H54 (cell line): ENCODE measurements at regions not wholly inside any gene's neighbourhood (a gene's known extent, or its start where the extent isn't known, plus 50 kb on each side); places are given as distances from the start of the nearest gene placed in this dataset.

ENCODE experiments used
- DNase-seq: peaks from one replicate; pipeline ENCODE4 v3.0.0; 2011; ENCODE audit warnings: low spot score, mixed read lengths; ENCODE audit not compliant: insufficient read length
- FAIRE-seq: peaks from 3 replicates; lab custom pipeline; 2011; peaks lifted over from hg19 to GRCh38; lab: Jason Lieb, UNC
- POLR2A ChIP-seq: IDR thresholded peaks from 2 replicates; pipeline ENCODE4 v1.6.1; 2011; ENCODE audit warnings: low read depth, mild to moderate bottlenecking, low read length

DNA sequence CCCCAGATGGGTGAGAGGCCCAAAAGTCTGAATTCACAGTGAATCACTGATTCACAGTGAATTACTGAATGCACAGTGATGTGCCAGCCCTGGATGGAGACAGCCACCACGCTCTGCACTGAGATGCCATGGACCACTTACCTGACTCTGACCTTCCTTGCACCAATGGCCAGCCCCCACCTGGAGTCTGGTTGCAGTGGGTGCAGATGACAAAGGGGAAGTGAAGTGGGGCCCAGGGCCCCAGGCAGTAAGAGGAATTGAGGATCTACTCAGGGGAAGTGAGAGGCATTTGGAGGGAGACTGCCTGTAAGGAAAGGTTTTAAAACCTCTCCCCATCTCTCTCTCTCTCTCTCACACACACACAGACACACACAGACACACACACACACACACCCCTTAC, 412.1 kb downstream of the CYLC2 start:
- no peak for TF ChIP-seq POLR2A
- FAIRE-seq (no peak), DNase-seq (no peak)

DNA sequence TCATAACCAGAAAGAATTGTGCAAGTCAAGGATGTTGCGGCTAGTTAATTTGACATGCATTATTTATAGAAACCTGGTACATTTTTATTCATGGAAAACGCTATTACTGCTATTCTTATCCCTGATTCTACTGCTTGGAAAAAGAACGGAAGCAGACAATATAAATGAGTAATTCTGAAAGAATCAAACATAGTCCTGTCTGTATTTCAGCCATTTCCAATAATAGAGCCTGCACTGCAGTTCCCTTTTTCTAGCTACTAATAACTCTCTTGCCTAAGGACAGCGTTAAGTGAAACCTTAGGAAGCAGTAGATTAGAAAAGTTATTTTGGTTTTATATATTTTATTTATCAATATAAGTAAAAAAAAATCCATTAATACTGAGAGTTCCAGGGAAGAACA, 414.9 kb downstream of the CYLC2 start:
- DNase-seq = no peak
- TF ChIP-seq POLR2A = no peak
- no peak for FAIRE-seq

DNA sequence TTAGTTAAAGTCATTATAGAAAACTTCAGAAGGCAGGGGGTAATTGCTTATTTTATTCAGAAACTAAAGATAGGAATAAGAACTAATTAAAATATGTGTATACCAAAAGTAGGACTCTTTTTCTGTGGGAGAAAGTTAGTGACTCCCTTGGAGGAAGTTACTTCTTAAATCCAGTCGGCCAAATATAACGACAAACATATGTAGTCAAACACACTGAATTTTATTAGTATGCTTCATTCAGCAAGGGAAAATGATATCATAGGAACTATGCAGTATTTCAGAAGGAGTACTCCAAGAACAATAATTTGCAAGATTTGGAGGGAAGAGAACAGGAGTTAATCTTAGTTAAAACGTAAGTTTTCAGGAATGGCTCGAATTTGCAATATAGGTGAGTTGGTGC, 432.6 kb downstream of the CYLC2 start:
- peak; percentile 33 for FAIRE-seq
- TF ChIP-seq POLR2A = no peak
- no peak for DNase-seq

DNA sequence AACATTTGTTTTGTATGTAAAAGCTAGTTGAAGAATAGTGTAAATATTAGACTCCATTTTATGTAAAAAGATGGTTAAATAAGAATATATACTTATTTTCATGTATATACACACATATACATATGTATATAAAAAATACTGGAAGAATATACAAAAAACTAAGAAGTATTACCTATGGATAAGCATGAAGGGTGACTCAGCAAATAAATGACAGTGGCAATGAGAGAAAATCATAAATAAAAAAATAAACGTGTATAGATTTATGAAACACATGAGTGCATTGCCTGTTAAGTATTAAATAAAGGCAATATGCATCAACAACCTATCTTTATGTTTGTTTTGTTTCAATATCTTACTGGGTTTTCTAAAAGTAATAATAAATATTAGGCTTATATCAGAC, 435.3 kb downstream of the CYLC2 start:
- DNase-seq = no peak
- FAIRE-seq = no peak
- no peak for TF ChIP-seq POLR2A

DNA sequence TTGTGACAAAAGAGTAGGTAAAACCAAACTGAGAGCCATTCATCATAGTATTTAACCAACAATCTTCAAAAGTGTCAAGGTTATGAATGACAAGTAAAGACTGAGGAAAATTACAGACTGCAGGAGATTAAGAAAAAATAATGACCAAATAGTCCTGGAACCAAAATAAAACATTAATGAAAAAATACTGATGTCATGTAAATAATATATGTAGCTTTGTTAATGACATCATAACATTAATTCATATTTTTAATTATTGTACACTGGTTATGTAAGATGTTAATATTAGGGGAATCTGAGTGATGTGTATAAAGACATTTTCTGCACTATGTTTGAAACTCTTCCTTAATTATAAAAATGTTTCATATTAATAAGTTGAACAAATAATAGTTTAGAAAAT, 436.7 kb downstream of the CYLC2 start:
- DNase-seq (no peak), FAIRE-seq (peak; percentile 68)
- no peak for TF ChIP-seq POLR2A

DNA sequence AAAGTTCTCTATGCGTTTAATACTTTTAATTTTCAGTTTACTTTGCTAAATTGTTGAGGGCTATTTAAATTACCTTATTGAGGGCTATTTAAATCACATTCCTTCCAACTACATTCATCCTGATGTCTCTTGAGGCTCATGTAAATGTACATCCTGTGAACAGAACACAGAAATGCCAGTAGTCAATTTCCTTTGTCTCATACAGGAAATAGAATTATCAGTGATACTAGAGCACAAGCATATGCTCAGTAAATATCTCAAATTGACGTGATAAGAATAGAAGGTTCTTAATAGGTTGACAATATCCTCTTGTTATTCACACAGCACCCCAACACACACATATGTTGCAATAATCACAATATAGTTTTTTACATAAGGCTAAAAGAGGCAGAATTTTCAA, 449.0 kb downstream of the CYLC2 start:
- TF ChIP-seq POLR2A = no peak
- DNase-seq (no peak), FAIRE-seq (peak; percentile 53)

DNA sequence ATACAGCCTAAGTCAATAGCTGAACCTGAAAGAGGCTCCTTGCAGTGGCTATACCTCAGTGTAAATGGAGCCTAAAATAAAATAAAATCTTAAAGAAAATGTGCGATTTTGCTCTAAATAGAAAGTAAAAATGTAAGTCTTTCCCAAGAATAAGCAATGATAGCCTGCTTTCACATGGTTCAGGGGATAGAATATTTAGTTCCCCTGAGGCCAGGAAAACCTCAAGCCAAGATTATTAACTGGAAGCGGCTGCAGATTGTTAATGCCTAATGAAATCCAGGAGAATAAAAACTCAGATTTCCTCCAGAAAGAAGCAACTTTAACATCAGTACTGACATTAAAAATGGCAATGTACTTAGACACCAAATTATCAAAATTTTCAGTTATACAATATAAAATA, 463.7 kb downstream of the CYLC2 start:
- FAIRE-seq (no peak), DNase-seq (no peak)
- TF ChIP-seq POLR2A = no peak

DNA sequence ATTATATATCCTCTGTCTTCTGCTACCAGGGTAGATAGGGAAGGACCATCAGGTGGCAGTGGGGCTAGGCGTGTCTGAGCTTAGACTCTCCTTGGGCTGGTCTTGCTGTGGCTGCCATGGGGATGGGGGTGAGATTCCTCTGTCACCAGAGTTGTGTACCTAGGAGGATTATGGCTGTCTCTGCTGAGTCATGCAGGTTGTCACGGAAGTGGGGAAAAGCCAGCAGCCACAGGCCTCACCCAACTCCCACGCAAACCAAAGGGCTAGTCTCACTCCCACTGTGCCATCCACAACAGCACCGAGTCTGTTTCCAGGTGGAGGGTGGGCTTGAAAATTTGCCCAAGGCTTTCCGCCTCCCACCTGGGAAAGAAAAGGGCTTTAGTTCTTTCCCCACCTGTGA, 476.1 kb downstream of the CYLC2 start:
- no peak for TF ChIP-seq POLR2A
- DNase-seq (no peak), FAIRE-seq (no peak)

DNA sequence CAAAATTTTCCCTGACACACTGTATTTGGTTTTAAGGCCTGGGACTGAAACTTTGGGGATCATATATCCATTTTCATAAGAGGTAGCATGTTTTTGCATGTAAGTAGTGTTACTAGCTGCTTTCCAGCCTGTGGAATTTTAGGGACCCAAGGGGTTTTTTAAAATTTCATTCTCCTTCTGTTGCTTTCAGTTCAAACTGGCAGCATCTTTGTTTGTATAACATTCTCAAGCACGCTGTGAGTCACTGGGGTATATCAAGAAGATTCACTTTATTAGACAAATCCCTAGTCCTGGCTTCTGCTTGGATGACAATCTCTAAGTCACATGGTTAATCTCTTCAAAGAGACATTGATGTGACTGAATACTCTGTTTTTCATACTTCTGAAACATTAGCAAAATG, 479.0 kb downstream of the CYLC2 start:
- FAIRE-seq (no peak), DNase-seq (no peak)
- no peak for TF ChIP-seq POLR2A

DNA sequence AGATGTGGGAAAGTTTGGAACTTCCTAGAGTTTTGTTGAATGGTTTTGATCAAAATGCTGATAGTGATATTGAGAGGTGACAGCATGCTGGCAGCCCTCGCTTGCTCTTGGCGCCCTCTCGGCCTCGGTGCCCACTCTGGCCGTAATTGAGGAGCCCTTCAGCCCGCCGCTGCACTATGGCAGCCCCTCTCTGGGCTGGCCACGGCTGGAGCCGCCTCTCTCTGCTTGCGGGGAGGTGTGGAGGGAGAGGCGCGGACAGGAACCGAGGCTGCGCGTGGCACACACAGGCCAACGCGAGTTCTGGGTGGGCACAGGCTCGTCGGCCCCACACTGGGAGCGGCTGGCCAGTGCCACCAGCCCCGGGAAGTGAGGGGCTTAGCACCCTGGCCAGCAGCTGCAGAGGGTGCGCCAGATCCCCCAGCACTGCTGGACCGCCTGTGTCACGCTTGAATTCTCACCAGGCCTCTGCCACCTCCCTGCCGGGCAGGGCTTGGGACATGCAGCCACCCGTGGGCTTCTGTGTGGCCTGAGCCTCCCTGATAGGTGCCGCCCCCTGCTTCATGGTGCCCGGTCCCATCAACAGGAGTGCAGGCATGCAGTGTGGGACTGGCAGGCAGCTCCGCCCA, 488.5 kb downstream of the CYLC2 start:
- DNase-seq = no peak
- FAIRE-seq = no peak
- no peak for TF ChIP-seq POLR2A

DNA sequence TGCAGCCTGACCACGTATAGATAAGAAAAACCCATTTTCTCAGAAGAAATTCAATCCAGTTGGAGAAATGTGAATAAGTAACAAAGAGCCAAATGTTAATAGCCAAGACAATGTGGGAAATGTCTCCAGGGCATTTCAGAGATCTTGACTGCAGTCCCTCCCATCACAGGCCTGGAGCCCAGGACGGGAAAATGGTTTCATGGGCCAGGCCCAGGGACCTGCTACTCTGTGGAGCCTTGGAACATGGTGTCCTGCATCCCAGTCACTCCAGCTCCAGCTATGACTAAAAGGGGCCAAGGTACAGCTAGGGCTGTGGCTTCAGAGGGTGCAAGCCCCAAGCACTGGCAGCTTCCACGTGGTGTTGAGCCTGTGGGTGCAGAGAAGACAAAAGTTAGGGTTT, 490.0 kb downstream of the CYLC2 start:
- no peak for FAIRE-seq
- TF ChIP-seq POLR2A = no peak
- no peak for DNase-seq

DNA sequence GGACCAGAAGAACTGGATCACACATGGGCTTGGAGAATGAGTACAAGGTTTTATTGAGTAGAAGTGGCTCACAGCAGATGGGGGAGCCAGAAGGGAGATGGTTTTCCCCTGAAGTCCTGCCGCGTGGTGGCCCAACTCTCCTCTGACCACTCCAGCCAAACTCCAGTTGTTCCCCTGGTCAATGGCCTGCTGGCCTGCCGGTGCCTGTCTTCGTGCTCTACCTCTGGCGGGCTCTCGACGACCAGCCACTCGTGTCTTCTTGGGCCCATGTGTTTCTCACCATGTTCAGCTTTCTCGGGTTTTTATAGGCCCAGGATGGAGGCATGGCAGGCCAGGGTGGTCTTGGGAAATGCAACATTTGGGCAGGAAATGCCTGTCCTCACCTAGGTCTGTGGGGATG, 519.6 kb downstream of the CYLC2 start:
- no peak for TF ChIP-seq POLR2A
- FAIRE-seq = no peak
- DNase-seq = no peak

DNA sequence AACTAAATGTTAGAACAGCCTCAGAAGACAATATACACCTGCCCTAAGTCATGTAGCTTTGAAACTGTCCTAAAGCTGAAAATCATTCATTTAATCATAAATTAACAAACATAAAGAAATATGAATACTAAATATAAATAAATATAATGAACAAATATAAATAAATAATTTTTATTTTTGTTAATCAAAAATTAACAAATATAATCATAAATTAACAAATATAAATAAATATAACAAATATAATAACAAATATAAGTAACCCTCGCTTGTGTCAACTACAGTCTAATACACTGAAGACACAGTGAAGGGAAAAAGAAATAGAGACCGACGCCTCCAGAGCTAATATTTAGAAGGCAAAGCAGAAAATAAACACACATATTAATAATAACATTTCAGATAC, 527.3 kb downstream of the CYLC2 start:
- no peak for FAIRE-seq
- no peak for DNase-seq
- TF ChIP-seq POLR2A = no peak

DNA sequence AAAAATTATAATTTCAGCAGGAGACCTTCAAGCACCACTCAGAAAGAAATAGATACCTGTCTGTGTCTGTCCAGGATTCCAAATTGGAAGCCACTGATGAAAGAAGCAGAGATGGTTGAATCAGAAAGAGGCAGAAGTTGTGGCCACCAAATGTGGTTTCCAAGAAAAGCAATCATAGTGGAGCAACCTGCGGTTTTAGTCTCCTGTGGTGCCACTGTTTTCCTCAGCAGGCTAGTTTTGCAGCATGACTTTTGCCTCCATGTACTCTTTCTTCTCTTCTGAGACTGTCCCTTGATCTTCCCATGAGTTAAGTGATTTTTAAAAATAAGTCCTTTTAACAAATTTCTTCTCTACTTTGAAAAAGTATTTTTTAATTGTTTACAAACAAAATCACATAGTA, 535.8 kb downstream of the CYLC2 start:
- DNase-seq = no peak

DNA sequence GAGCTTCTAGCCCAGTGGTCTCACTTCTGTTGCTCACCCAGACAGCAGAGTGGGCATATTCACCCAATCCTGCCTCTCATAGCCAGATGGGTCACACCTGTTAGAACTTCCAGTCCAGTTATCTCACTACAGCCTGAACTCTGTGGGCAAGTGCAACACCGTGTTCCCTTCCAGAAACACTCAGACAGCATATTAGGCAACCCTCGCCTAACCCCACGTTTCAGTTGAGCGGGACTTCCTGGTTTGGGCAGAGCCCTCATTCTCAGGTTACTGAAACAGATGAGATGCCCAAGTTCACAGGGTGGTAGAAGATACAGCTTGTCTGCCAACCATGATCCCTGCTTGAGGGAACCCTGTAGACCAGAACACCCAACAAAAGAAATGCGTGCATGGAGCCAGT, 538.2 kb downstream of the CYLC2 start:
- DNase-seq (no peak), FAIRE-seq (no peak)
- no peak for TF ChIP-seq POLR2A

More for the DNA sequence above, 535.8 kb downstream of the CYLC2 start:
- peak; percentile 89 for FAIRE-seq
- no peak for TF ChIP-seq POLR2A

DNA sequence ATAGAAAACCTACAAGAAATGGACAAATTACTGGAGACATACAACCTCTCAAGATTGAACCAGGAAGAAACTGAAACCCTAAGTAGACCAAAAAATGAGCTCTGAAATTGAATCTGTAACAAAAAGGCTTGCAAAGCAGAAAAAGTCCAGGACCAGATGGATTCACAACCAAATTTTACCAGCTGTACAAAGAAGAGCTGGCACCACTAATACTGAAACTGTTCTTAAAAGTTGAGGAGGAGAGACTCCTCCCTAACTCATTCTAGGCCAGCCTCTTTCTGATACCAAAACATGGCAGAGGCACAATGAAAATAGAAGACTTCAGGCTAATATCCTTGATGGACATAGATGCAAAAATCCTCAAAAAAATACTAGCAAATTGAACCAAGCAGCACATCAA, 542.3 kb downstream of the CYLC2 start:
- no peak for TF ChIP-seq POLR2A
- FAIRE-seq (no peak), DNase-seq (no peak)
